Right atrium auricular region (tissue), 2 donors: ENCODE measurements at regions not wholly inside any gene's neighbourhood (a gene's known extent, or its start where the extent isn't known, plus 50 kb on each side); places are given as distances from the start of the nearest gene placed in this dataset.

ENCODE experiments used
- DNase-seq: peaks from one replicate; pipeline ENCODE4 v3.0.0-alpha.2; 2019; ENCODE audit warnings: low spot score
- H3K27ac ChIP-seq, 2 donors: fragments of 200-600 bp; sonication (generic); 1 replicate in 1 of 2; 2 replicates in 1 of 2; pipeline ENCODE4 v1.5.1; 2016 to 2019
- H3K27me3 ChIP-seq, 2 donors: fragments of 200-600 bp; sonication (generic); one replicate each; pipeline versions ENCODE4 v1.5.1 to v1.6.0; 2017 to 2019
- H3K36me3 ChIP-seq: fragments of 200-600 bp; sonication (generic); one replicate; pipeline ENCODE4 v1.5.1; 2016
- H3K4me1 ChIP-seq, 2 donors: fragments of 200-600 bp; sonication (generic); one replicate each; pipeline versions ENCODE4 v1.5.1 to v1.6.0; 2017 to 2019
- H3K4me3 ChIP-seq, 2 donors: fragments of 200-600 bp; sonication (generic); 1 replicate in 1 of 2; 2 replicates in 1 of 2; pipeline ENCODE4 v1.5.1; 2017 to 2019; ENCODE audit warnings: mild to moderate bottlenecking in 1 of 2, moderate library complexity in 1 of 2
- H3K9me3 ChIP-seq, 2 donors: fragments of 200-600 bp; sonication (generic); one replicate each; pipeline ENCODE4 v1.5.1; 2019
- TF ChIP-seq, protein P1 (sequence below), 2 donors: fragments of 200-600 bp; sonication (generic); IDR thresholded peaks; one replicate each; pipeline ENCODE4 v1.5.1; 2019; ENCODE audit warnings: antibody characterized with exemption in 2 of 2

DNA sequence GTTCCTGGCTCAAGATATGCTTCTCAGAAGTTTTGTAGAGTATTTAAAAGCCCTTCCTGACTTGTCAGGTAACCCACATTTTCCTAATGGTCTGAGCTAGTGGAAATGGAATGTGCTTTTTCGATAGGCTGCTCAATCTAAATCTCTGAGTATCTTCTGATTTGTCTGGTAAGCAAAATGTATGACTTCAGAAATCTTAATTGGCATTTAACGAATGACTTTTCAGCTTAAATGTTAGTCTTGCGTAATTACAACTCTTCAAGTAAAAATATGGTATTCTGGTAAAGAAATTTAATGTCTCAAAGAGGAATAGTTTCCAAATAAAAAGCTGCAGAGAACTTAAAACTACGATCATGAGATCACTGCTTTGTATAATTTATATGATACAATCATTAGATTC is 379.1 kb downstream of the ANKRD50 start:
- H3K27ac ChIP-seq = no peak overlapping the region

DNA sequence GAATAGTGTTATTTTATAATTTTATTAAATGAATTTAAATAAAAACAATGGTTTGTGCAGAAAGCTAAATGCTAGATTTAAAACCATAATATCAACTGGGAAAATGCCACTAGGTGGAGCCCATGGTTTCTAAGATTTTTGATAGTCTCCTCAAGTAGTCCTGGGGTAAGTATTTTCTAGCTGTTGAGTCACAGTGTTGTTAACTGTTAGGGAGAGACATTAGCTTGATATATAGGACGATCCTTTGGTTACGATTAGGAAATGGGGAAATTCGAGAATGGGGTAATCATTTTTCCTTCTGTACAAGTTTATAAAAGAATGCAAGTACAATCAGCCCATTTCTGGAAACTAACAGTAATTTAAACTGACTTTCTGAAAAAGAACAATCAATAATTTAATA is 378.4 kb downstream of the ANKRD50 start:
- Histone ChIP-seq H3K9me3 (no peaks in the 10 kb centered on the region), H3K27me3 (no peaks in the 10 kb centered on the region), H3K36me3 (no peaks in the 10 kb centered on the region), H3K4me1 (no peaks in the 10 kb centered on the region), H3K4me3 (no peak overlapping the region), H3K27ac (no peak overlapping the region)
- TF ChIP-seq, protein P1, sequence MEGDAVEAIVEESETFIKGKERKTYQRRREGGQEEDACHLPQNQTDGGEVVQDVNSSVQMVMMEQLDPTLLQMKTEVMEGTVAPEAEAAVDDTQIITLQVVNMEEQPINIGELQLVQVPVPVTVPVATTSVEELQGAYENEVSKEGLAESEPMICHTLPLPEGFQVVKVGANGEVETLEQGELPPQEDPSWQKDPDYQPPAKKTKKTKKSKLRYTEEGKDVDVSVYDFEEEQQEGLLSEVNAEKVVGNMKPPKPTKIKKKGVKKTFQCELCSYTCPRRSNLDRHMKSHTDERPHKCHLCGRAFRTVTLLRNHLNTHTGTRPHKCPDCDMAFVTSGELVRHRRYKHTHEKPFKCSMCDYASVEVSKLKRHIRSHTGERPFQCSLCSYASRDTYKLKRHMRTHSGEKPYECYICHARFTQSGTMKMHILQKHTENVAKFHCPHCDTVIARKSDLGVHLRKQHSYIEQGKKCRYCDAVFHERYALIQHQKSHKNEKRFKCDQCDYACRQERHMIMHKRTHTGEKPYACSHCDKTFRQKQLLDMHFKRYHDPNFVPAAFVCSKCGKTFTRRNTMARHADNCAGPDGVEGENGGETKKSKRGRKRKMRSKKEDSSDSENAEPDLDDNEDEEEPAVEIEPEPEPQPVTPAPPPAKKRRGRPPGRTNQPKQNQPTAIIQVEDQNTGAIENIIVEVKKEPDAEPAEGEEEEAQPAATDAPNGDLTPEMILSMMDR (IDR thresholded peaks at IDR 0.05) = peak; percentile 42 to 72
- no peak for DNase-seq

More for the DNA sequence above, 379.1 kb downstream of the ANKRD50 start:
- Histone ChIP-seq H3K4me3 (no peak overlapping the region), H3K27me3 (no peaks in the 10 kb centered on the region), H3K9me3 (no peaks in the 10 kb centered on the region), H3K4me1 (no peaks in the 10 kb centered on the region), H3K36me3 (no peaks in the 10 kb centered on the region)
- TF ChIP-seq, protein P1 (IDR thresholded peaks at IDR 0.05) = no peak
- DNase-seq = no peak

DNA sequence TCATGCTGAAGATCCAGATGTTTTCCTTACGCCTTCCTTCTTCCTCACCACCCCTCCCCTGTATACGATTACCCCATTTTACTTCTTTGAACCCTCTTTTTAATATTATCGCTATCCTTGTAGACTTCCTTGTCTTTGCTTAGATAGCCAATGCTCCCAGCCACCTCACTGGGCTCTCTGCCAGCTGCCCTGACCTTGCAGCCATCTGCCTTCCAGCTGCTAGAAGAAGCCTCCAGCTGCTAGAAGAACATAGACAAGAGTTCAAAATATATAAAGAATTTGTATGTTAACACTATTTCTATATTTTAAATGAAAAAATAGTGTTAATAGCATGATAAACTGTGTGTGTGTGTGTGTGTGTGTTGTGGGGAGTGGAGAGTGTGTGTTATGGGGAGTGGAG is 374.7 kb downstream of the ANKRD50 start:
- DNase-seq = no peak
- Histone ChIP-seq H3K9me3 (no peaks in the 10 kb centered on the region), H3K36me3 (no peaks in the 10 kb centered on the region), H3K4me3 (no peak overlapping the region), H3K4me1 (no peaks in the 10 kb centered on the region), H3K27me3 (no peaks in the 10 kb centered on the region), H3K27ac (no peak overlapping the region)
- TF ChIP-seq, protein P1 (IDR thresholded peaks at IDR 0.05) = no peak

GRCh38 chr4:124343661-124344171 is 368.8 kb downstream of the ANKRD50 start:
- no peaks in the 10 kb centered on the region for H3K36me3 ChIP-seq
- no peaks in the 10 kb centered on the region for H3K9me3 ChIP-seq
- TF ChIP-seq, protein P1 (IDR thresholded peaks at IDR 0.05) = no peak
- no peak for DNase-seq
- H3K4me1 ChIP-seq = no peaks in the 10 kb centered on the region
- no peak overlapping the region for H3K4me3 ChIP-seq
- H3K27ac ChIP-seq = no peak overlapping the region
- H3K27me3 ChIP-seq = no peaks in the 10 kb centered on the region

- Histone ChIP-seq H3K9me3 (peaks cover 0 to 13% of the 10 kb centered on the region in 2 donors), H3K4me3 (no peak overlapping the region), H3K27me3 (no peaks in the 10 kb centered on the region), H3K27ac (no peak overlapping the region), H3K36me3 (no peaks in the 10 kb centered on the region), H3K4me1 (no peaks in the 10 kb centered on the region)
- TF ChIP-seq, protein P1 (IDR thresholded peaks at IDR 0.05) = no peak
- DNase-seq = no peak
These were observed 339.6 kb downstream of the ANKRD50 start for GRCh38 chr4:124372916-124373315.

DNA sequence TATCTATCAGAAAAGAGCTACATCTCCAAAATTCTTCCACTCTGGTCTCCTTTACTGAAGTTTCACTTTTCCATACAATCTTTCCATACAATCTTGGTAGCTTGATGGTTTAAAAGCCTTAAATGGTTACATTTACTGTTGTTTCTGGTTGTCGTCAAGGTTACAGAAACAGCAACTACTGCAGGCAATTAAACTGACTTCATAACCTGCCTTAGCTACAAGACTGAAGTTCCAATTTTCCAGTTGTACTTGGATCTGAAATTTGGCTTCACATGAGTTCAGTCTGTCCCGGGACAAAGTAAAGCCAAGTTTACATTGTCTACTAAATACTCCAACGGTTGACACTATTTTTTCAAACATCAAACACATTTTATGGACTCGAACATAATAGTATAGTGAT is 326.4 kb downstream of the ANKRD50 start:
- TF ChIP-seq, protein P1 (IDR thresholded peaks at IDR 0.05) = no peak
- Histone ChIP-seq H3K9me3 (no peaks in the 10 kb centered on the region), H3K27ac (no peak overlapping the region), H3K4me3 (no peak overlapping the region), H3K4me1 (no peaks in the 10 kb centered on the region), H3K27me3 (no peaks in the 10 kb centered on the region), H3K36me3 (no peaks in the 10 kb centered on the region)
- DNase-seq = no peak
